ENCODE measurements at regions not wholly inside any gene's neighbourhood (a gene's known extent, or its start where the extent isn't known, plus 50 kb on each side); places are given as distances from the start of the nearest gene placed in this dataset.

DNA sequence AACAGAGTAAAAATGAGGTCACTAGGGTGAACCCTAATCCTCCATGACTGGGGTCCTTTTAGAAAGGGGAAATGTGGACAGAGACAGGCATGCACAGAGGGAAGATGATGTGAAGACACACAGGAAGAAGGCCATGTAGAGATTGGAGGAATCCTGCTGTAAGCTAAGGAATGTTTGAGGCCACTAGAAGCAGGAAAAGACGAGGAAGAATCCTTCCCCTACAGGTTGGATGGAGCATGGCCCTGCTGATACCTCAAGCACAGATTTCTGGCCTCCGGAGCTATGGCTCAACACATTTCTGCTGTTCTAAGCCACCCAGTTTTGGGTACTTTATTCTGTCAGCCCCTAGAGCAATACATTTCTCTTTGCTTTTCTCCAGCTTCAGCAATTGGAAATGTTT is 486.9 kb downstream of the MIAT start:
- no peak for DNase-seq (ENCODE audit: low spot score)

DNA sequence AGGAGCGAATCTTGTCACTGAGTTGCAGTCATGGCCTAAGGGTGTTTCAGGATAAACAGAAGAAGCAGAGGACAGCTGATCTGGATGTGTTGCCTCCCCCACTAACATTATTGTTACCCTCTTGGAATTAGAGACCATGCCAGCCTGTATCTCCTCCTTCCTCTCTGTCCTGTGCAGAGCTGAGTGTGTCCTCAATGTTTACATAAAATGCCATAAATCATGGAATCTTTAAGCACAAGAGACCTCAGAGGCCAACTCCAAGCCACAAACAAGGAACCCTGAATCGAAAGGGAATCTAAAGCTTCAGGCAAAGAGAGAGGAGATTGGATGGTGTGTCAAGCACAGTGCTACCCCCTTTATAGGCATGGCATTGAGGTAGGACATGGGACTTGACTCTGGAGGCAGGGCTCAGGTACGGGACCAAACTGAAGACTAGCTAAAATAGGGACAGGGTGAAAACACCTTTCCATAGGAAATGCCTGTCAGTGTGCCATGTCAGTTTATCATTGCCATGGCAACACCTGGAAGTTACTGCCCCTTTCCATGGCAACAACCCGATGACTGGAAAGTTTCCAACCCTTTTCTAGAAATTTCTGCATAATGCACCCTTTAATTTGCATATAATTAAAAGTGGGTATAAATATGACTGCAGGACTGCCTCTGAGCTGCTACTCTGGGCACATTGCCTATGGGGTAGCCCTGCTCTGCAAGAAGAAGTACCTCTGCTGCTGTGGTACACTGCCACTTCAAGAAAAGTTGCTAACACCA is 489.7 kb downstream of the MIAT start:
- no peak for DNase-seq (ENCODE audit: low spot score)

DNA sequence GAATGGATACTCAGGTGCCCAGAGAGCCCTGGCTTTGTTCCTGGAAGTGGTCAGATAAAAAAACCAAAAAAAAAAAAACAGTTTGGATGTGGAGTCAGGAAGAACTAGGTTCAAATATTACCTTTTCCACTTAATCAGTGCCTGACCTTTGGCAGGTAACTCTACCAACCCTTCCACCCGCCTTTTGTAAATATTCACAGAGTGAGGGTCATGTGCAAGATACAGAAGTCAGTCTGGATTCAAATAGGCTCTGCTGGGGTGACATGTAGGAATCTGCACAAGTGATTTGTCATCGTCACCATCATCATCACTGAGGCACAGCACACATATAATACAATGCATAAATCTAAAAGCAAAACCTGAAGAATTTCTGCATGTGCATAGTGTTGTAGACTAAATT is 490.7 kb downstream of the MIAT start:
- no peak for DNase-seq (ENCODE audit: low spot score)

DNA sequence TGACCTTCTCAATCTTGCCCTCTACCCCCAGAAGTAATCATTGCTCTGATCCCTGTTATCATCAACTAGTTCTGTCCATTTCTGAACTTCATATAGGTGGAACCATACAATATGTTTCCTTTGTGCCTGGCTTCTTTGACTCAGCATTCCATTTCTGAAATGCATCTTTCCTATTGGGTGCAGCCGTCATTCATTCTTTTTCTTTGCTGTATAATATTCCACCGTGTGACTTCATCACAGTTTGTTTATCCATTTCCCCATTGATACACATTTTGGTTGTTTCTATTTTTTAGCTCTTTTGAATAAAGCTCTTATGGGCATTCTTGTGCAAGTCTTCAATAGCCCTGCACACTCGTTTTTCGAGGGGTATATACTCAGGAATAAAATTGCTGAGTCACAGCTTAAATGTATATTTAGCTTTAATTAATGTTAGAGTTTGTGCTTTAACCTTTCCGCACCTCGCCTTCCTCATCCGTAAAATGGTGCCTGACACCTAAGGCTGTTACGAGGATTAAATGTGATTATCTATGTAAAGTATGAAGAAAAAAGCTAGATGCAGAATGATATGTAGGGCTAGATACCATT is 491.6 kb downstream of the MIAT start:
- no peak for DNase-seq (ENCODE audit: low spot score)

DNA sequence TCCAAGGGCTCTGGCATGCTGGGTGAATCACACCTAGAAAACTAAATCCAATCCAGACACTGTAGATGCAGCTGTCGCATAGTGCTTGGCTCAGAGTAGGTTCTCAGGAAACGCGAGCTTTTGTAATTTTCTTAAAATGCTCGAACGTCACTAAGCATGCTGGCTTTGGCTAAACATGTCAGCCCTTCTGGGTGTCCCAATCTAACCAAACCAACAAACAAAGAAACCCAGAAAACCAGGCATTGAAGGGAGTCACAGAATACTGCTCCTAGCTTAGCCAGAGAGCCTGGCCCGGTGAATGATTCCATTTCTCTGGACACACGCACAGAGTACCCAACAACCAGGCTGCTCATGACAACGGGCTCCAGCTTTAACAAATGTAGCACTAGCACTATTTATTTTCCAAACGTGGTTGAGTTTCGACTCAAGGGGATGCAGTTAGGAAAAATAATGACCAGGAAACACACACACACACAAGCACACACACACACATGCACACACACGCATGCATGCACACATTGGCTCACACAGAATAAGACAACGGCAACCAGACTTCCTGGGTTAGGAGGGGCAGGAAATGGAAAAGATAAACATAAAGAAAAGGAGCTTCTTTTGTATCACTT is 492.6 kb downstream of the MIAT start:
- no peak for DNase-seq (ENCODE audit: low spot score)

DNA sequence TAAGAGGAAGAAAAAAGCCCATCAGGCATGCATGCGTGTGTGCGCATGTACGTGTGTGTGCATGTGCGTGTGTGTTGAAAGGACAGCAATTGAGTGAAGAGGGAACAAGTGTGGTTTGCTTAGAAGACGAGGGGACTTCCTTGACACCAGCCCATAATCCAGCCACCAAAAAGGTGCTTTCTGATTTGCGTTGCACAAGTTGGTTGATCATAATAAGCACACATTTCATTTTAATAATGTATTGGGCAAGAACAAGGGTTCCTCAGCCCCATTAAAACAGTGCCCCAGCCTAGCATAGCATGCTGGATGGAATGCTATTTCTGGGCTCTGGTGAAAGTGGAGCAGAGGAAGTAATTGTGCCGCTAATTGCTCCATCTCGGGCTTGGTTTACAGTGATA is 493.2 kb downstream of the MIAT start:
- no peak for DNase-seq (ENCODE audit: low spot score)

DNA sequence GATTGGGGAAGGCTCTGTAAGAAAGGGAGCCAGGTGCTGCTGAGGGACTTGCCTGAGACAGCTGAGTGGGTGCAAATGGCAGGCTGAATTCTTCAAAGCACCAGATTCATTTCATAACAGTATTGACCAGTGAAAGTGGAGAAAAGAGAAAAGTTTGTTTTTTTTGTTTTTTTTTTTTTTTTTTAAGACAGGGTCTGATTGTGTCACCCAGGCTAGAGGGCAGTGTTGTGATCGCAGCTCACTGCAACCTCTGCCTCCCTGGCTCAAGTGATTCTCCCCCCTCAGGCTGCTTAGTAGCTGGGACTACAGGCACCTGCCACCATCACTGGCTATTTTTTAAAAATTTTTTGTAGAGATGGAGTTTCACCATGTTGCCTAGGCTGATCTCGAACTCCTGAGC is 494.0 kb downstream of the MIAT start:
- no peak for DNase-seq (ENCODE audit: low spot score)

DNA sequence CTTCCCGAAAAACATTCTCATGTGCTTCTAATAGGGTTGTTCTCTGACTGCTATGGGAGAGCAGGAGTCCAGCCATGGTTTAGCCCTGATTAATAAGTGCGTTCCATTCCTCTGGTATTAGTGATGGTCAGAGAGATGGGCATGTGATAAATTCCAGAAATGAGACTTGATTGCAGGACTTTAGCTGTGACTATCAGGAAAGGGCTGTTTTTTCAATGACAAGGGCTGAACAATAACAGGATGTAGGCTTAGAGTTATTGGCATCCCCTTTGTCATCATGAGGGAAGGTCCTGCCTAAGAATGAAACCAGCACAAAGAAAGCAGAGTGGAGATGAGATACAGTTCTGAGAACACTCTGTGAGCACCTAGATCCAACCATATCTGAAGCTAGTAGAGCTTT is 494.6 kb downstream of the MIAT start:
- peak; percentile 13 for DNase-seq (ENCODE audit: low spot score)

DNA sequence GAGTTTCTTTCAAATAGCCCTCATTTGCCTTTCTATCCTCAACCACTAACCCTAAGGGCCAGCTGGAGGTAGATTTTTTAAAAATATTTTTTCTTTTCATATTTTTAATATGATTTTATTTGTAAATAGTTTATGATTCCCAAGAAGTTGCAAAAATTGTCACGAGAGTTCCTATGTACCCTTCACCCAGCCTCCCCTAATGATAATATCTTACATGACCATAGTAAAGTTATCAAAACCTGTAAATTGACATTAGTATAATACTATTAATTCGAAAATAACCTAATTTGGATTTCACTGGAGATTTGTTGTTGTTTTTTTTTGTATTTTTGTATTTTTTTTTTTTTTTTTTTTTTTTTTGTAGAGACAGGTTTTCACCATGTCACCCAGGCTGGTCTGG is 495.5 kb downstream of the MIAT start:
- DNase-seq (ENCODE audit: low spot score) = no peak

DNA sequence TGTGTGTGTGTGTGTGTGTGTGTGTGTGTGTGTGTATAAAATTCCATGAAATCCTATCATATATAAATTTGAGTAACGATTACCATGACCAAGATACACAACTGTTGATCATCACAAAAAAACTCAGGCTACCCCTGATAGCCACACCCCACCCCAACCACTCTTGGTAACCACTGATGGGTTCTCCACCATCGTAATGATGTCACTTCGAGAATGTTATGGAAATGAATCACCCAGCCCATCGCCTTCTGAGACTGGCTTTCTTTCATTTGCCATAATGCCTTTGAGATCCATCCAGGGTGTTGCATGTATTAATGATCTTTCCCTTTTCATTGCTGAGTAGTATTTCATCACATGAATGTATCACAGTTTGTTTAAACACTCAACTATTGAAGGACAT is 496.0 kb downstream of the MIAT start:
- DNase-seq (ENCODE audit: low spot score) = no peak

DNA sequence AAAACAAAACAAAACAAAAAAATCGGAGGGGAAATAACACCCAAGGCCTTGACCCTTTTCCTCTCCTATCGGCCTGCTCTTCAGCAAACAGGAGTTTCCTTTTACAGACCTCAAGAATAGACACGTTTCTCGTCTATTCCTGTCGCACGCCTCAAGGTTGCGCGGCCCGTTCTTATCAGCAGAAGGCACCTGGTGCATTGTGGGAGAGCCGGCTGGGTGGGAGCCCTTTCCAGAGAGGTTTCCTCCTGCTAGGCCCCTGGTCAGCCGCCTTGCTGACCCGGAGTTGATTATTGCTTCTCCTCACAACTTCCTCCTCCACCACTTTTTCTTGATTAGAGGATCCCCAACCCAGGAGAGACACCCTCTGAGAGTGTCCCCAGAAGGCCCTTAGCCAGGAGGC is 497.3 kb downstream of the MIAT start:
- no peak for DNase-seq (ENCODE audit: low spot score)

DNA sequence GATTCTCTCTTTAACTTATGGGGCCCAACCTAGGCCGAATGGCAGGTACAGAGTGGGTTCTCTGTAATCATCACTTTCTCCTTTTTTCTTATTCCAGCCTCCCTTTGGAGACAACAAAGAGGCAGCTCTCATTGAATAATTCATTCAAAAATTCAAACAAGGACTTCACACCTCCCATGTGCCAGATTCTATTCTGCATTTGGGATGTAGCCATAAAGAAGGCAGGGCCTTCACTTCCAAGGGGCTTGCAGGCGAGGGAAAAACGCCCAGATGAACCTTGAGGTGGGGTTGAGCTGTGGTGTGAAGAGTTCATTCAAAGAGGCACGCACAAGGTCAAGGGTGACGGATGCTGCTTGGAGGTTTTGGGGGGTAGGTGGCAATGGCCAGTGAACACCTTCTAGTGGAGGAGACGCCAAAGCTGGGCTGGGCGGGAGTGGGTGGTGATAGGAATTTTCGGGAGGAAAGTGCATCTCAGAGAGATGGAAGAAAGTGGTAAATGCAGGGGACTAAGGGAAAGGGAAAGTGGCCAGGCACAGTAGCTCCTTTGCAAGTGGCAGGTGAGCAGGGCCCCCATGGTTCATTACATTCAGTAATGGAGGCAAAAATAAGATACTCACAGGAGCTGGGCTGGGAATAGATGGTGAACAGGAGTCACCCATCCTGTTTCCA is 499.6 kb downstream of the MIAT start:
- no peak for DNase-seq (ENCODE audit: low spot score)

DNA sequence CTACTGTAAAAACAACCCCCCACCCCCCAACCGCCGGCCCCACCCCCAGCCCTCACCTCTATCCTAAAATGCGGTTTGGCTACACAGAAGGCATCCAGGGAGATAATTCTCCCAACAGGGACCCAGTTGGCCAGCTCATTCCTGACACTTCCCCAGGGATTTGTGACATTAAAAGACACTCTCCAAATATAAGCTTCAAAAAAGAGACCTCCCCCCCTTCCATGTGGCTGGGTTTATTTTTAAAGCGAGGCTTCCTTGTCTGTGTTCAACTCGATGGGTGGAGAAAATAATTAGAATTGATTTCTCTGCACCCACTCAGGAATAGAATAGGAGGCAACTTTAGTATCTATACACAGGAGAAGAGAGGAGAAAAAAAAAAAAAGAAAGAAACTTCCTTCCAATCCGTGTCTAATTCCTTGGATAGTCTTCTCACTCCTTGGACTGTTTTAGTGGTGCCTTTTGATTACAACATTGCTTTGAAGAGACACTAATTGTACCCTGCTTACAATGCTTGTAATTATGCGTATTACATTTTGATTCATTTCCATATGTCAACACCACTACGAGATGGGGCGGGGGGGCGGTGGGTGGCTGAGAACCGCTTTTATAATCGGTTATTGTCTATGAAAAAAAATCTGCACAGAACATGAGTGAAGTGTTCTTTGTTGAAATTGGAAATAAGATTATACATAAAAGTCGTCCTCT is 500.4 kb downstream of the MIAT start:
- no peak for DNase-seq (ENCODE audit: low spot score)

DNA sequence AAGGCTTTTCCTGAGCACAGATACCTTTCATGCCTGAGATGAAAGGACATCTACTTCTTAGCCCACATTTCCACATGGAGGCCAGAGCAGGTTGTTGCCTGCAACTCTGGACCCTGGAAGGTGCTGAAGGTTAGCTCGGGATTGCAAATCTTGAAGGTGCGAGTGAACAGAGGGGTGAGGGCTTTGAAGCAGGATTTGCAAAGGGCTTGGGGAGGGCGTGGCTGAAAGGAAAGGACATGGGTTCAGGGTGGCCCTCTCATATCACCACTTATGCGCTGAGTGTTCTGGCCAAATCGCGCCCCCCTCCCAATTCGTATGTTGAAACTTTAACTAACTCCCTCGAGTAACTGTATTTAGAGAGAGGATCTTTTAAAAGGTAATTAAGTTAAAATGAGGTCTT is 501.6 kb downstream of the MIAT start:
- no peak for DNase-seq (ENCODE audit: low spot score)

DNA sequence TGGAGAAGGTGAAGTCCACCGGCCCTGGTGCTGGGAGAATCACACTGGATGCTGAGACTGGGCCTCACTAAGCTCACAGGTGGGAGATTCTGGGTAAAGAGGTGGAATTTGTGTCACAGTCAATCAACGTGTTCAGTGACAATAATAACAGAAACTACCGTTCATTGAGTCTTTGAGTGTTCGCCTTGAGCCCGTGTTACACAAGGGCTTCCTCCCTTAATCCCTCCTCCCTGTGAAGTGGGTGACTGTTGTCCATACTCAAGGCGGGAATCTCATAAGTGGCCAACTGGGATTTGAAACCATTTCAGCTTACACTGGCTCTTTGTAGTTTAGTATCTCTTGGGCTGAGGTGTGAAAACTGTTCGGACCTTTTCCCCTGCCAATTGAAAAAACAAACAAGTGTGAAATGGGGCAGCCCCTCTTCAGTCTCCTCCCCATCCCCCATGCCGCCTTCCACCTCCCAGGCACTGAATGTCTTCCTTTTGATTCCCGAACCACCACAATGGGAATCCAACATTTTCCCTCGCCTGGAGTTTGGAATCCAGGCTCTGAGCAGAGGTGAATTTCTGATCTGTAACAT is 502.4 kb downstream of the MIAT start:
- DNase-seq (ENCODE audit: low spot score) = no peak

DNA sequence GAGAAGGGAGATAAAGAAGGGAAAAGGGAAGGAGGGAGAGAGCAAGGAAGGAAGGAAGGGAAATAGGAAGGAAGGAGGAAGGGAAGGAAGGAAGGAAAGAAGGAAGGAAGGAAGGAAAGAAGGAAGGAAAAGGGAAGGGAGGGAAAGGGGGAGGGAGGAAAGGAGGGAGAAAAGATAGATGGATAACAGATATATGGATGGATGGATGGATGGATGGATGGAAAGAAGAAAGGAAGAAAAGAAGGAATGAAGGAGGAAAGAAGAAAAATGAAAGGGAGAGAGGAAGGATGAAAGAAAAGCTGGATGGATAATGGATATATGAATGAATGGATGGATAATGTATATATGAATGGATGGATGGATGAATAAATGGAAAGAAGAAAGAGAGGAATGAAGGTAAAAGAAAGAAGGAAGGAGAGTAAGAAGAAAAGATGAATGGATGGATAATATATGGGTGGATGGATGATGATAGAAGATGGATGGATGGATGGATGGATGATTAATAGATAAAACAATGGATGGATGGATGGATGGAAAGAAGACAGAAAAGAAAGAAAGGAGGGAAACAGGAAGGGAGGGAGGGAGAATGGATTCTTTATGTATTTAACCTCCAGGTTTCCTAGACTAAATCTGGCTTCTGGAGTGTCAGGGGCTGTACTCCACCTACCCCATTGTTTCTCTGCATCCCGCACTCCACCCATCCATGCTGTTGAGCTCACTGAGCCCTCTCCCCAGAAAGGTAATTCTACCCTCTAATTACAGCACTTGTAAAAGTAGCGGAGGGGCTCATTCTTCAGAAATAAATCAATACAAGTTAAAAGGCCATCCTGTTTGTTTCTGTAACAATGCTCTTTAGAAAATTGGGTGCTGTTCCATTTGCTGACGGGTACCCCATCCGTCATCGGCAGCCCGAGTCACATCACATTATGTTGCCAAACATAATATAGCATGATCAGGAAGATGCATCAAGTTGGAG is 506.1 kb downstream of the MIAT start:
- no peak for DNase-seq (ENCODE audit: low spot score)

DNA sequence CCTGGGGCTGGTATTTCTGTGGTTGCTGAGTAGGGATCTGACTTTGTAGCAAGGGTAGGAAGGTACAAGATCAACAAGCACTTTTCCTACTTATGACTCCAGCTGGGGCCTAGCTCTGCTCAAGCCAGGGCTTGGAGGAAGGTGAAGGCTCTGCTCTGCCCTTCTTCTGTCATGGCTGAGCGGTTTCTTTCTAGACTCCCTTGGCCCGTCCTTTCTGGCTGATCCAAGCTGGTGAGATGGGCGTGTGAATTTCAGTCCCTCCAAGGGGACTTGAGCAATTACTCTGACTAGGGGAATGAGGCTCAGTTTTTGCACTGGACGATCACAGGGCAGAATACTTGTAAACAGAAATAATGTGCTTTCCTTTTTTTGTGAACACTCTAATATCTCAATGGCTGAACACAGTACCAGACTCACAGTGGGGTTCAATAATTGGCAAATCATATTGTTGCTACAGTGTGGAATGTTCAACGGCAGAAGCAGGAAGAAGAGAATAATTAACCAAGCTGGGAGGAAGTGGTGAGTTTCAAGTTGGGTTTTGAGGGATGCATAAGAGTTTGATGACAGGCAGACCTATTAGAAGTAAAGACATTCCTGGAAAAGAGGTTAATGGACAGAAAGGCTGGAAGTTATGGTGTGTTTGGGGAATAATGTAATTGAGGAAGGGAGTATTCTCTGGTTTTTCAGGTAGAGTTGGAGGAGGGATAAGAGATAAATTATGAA is 507.6 kb downstream of the MIAT start:
- DNase-seq (ENCODE audit: low spot score) = no peak

DNA sequence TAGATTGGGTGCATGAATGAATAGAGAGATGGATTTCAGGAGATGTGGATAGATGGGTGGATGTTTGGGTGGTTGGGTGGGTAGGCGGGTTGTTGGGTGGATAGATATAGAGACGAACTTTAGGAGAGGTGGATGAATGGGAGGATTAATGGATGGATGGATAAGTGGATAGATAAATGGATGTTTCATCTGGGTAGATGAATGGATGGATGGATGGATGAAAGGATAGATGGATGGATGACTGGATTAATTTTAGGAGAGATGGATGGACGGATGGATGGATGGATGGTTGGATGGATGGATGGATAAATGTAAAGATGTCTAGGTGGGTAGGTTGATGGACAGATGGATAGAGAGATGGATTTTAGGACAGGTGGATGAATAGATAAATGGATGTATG is 511.3 kb downstream of the MIAT start:
- DNase-seq (ENCODE audit: low spot score) = no peak

DNA sequence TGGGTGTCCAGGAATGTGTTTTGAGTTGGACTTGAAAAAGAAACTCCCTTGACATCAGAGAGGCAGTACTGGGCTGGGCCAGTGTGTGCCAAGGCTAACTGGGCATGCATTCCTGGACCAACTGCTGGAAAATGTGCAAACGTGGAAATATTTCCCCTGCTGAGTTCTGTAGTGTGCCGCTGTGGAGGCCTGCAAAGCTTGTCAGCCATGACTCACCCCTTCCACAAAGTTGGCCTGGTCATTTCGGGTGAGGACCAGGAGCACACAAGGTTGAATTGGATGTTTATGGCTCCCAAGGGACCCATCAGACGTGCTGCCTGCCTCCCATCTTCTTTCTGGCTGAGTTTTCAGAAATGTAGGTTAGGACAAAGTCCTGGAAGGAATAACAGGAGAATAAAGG is 513.1 kb downstream of the MIAT start:
- no peak for DNase-seq (ENCODE audit: low spot score)

DNA sequence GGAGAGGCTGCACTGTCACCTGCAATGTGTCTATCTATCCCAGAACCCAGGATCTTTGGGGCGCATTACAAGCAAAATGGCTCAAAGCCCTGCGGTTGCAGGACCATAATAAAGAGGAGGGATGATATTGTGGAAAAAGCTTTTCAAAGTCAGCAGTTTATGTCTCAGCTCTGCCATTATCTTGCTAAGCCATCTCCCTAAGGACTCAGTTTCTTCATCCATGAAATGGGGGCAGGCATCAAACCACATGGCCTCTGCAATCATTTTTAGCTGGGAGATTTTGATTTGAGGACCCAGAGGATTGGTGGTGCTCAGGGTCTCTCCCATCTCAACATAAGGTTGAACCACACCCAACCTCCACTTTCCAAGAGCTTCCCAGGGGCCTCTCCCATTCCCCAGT is 513.8 kb downstream of the MIAT start:
- DNase-seq (ENCODE audit: low spot score) = no peak

Data from activated CD4-positive, alpha-beta T cell treated with anti-CD3 and anti-CD28 coated beads, Interleukin-2, Interleukin-4, amounts not matched to agents 100 ng/mL and 50 ng/mL, durations not matched to agents 16 hours and 8 hours (primary cell).